ENCODE measurements at regions not wholly inside any gene's neighbourhood (a gene's known extent, or its start where the extent isn't known, plus 50 kb on each side); places are given as distances from the start of the nearest gene placed in this dataset.

- DNase-seq (ENCODE audit: low read depth in 3 of 3): no peak
These were observed 51.1 kb upstream of the NHSL1 start for GRCh38 chr6:138550346-138550767.

GRCh38 chr6:138554146-138554545 is 54.9 kb upstream of the NHSL1 start:
- no peak for DNase-seq (ENCODE audit: low read depth in 3 of 3)

- DNase-seq (ENCODE audit: low read depth in 3 of 3): no peak
These were observed 56.2 kb upstream of the NHSL1 start for GRCh38 chr6:138555421-138555988.

GRCh38 chr6:138557147-138557546 is 57.9 kb upstream of the NHSL1 start:
- no peak for DNase-seq (ENCODE audit: low read depth in 3 of 3)

- DNase-seq (ENCODE audit: low read depth in 3 of 3): no peak
These were observed 59.8 kb upstream of the NHSL1 start for GRCh38 chr6:138559143-138559542.

GRCh38 chr6:138560130-138560860 is 61.0 kb upstream of the NHSL1 start:
- no peak for DNase-seq (ENCODE audit: low read depth in 3 of 3)

- no peak for DNase-seq (ENCODE audit: low read depth in 3 of 3)
These were observed 63.4 kb upstream of the NHSL1 start for GRCh38 chr6:138562691-138563090.

GRCh38 chr6:138563231-138563630 is 63.9 kb upstream of the NHSL1 start:
- no peak for DNase-seq (ENCODE audit: low read depth in 3 of 3)

GRCh38 chr6:138563650-138564049 is 64.4 kb upstream of the NHSL1 start:
- DNase-seq (ENCODE audit: low read depth in 3 of 3): no peak

GRCh38 chr6:138564170-138564721 is 65.0 kb upstream of the NHSL1 start:
- no peak for DNase-seq (ENCODE audit: low read depth in 3 of 3)

- no peak for DNase-seq (ENCODE audit: low read depth in 3 of 3)
These were observed 67.8 kb upstream of the NHSL1 start for GRCh38 chr6:138567052-138567451.

GRCh38 chr6:138568997-138569396 is 69.7 kb upstream of the NHSL1 start:
- DNase-seq (ENCODE audit: low read depth in 3 of 3): no peak

GRCh38 chr6:138569554-138569953 is 70.3 kb upstream of the NHSL1 start:
- DNase-seq (ENCODE audit: low read depth in 3 of 3): no peak

GRCh38 chr6:138569970-138570724 is 70.9 kb upstream of the NHSL1 start:
- no peak for DNase-seq (ENCODE audit: low read depth in 3 of 3)

GRCh38 chr6:138570725-138571029 is 71.4 kb upstream of the NHSL1 start:
- no peak for DNase-seq (ENCODE audit: low read depth in 3 of 3)

GRCh38 chr6:138571181-138571580 is 71.9 kb upstream of the NHSL1 start:
- DNase-seq (ENCODE audit: low read depth in 3 of 3): no peak

- DNase-seq (ENCODE audit: low read depth in 3 of 3): no peak
These were observed 72.4 kb upstream of the NHSL1 start for GRCh38 chr6:138571585-138572166.

GRCh38 chr6:138572167-138572875 is 73.0 kb upstream of the NHSL1 start:
- DNase-seq (ENCODE audit: low read depth in 3 of 3): no peak

- DNase-seq (ENCODE audit: low read depth in 3 of 3): no peak
These were observed 73.6 kb upstream of the NHSL1 start for GRCh38 chr6:138572885-138573284.

GRCh38 chr6:138575257-138575656 is 76.0 kb upstream of the NHSL1 start:
- DNase-seq (ENCODE audit: low read depth in 3 of 3): no peak

- DNase-seq (ENCODE audit: low read depth in 3 of 3): no peak
These were observed 77.0 kb upstream of the NHSL1 start for GRCh38 chr6:138576313-138576712.

Data from stimulated activated CD4-positive, alpha-beta T cell treated with anti-CD3 and anti-CD28 coated beads, TNF-alpha, amount 100 ng/mL, for 24 hours (primary cell).